ES-I3 (cell line): ENCODE measurements at regions not wholly inside any gene's neighbourhood (a gene's known extent, or its start where the extent isn't known, plus 50 kb on each side); places are given as distances from the start of the nearest gene placed in this dataset.
"Not testable (repeated sequence)": the region's sequence is repeated elsewhere in the genome, so short reads cannot be mapped to it uniquely, and the experiment has no call there.

Experiments used
- H3K36me3 ChIP-seq: 2 replicates; pipeline ENCODE4 v1.6.1; 2013; ENCODE audit warnings: mild to moderate bottlenecking, low read length, control low read depth, moderate library complexity; ENCODE audit not compliant: insufficient read depth
- H3K4me1 ChIP-seq: 2 replicates; pipeline ENCODE4 v1.6.1; 2013; ENCODE audit warnings: mild to moderate bottlenecking, control low read depth, low read length; ENCODE audit not compliant: insufficient read depth
- H3K9ac ChIP-seq: 2 replicates; pipeline ENCODE4 v1.6.1; 2013; ENCODE audit warnings: low read depth, mild to moderate bottlenecking, low read length, moderate library complexity
- H3K9me3 ChIP-seq: 2 replicates; pipeline ENCODE4 v1.6.1; 2013; ENCODE audit warnings: mild to moderate bottlenecking, low read length, moderate library complexity; ENCODE audit not compliant: control insufficient read depth, insufficient read depth

DNA sequence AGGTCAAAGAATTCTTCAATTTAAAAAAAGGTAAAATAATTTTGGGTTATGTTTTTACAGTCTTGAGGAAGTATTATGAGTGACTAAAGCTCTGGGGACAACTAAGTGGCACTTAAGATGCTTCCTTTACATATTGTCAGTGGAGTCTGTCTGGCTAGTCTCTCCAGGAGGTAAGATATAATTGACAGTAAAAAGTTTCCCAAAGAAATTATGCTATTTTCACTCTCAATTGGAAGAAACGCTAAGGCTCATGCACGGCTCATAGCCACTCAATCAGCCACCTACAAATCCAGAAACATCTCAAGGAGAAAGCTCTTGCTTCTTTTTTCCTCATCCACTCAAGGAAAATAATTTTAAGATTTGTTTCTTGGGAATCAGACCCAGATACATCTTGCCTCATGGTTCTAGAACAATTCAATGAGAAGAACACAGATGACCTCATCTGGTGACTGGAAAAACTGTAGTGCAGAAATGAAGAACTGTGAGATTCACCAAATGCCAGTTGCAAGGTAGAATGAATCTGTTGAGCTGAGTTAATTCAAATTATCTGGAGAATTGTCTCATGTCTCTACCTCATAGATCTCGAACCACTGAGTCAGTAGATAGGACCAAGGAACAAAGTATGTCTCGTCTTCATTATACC, 252.9 kb downstream of the TPBG start:
- no peaks in the 10 kb centered on the region for H3K4me1 ChIP-seq

DNA sequence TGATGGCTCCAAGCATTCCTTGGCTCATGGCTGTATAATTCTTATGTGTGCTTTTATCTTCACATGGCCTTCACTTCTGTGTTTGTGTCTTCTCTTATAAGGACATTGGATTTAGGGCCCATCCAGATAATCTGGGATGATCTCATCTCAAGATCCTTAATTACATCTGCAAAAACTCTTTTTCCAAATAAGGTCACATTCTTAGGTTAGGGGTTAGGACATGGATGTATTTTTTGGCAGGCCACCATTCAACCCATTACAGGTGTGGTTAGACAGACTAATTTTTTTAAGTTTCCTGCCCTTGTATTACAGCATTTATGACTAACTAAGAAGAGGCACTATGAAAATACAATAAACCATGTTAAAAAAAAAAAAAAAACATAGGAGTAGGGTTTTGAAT, 254.0 kb downstream of the TPBG start:
- Histone ChIP-seq H3K36me3 (no peaks in the 10 kb centered on the region), H3K9me3 (no peaks in the 10 kb centered on the region), H3K4me1 (no peaks in the 10 kb centered on the region), H3K9ac (no peak overlapping the region)

More for the DNA sequence above, 252.9 kb downstream of the TPBG start:
- H3K9ac ChIP-seq = no peak overlapping the region
- H3K36me3 ChIP-seq = no peaks in the 10 kb centered on the region
- no peaks in the 10 kb centered on the region for H3K9me3 ChIP-seq

GRCh38 chr6:82619573-82619972, 256.0 kb downstream of the TPBG start:
- Histone ChIP-seq H3K4me1 (no peaks in the 10 kb centered on the region), H3K9ac (no peak overlapping the region), H3K9me3 (no peaks in the 10 kb centered on the region), H3K36me3 (no peaks in the 10 kb centered on the region)

DNA sequence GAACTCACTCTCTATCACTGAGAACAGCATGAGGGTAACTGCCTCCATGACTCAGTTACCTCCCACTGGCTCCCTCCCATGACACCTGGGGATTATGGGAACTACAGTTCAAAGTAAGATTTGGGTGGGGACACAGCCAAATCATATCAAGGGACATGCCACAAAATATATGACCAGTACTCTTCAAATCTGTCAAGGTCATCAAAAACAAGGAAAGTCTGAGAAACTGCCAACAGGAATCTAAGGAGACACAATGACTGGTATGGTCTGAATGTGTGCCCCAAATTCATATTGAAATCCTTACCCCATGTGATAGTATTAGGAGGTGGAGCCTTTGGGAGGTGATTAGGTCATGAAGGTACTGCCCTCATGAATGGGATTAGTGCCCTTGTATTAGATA, 258.8 kb downstream of the TPBG start:
- Histone ChIP-seq H3K4me1 (no peaks in the 10 kb centered on the region), H3K9ac (no peak overlapping the region), H3K36me3 (no peaks in the 10 kb centered on the region), H3K9me3 (no peaks in the 10 kb centered on the region)

DNA sequence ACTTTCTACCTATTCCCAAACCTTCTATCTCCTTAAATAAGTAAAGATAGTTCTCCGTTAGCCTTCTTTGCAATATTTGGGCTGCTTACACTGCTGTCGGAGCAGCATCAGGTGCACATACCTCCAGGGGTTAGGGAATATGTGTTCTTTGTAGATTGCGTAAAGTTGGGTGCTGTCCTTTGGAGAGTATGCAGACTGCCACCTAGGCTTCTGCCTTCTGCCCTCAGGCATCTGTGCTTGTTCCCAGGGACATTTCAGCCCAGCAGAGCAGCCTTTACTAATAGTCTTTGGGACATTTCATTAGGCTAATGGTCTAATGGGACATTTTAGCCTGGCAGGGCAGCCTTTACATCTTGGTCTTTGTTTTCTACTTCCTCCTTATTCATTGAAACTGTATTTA, 260.6 kb downstream of the TPBG start:
- H3K36me3 ChIP-seq = no peaks in the 10 kb centered on the region
- no peak overlapping the region for H3K9ac ChIP-seq
- no peaks in the 10 kb centered on the region for H3K4me1 ChIP-seq

DNA sequence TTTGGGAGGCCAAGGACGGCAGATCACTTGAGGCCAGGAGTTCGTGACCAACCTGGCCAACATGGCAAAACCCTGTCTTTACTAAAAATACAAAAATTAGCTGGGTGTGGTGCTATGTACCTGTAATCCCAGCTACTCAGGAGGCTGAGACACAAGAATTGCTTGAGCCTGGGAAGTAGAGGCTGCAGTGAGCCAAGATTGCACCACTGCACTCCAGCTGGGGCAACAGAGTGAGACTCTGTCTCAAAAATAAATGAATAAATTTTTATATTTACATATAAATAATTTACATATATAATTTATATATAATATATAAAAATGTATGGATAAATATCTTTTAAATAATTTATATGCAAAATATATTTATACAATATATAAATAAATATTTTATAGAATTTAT, 263.3 kb downstream of the TPBG start:
- not testable (repeated sequence) for H3K4me1 ChIP-seq, H3K9ac ChIP-seq, H3K36me3 ChIP-seq, H3K9me3 ChIP-seq

More for the DNA sequence above, 260.6 kb downstream of the TPBG start:
- no peaks in the 10 kb centered on the region for H3K9me3 ChIP-seq

DNA sequence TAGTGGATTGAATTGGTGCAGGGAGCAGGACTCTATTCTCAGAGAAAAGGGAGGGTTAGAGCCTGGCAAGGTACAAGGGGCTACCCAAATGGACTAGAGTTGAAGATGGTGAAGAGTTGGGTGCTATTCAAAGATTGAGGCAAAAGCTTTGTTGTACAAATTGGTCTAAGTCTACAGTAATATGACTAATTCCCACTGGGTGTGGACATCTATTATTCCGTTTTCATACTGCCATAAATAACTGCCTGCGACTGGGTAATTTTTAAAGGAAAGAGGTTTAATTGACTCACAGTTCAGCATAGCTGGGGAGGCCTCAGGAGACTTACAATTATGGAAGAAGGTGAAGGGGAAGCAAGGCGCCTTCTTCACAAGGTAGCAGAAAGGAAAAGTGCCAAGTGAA, 266.3 kb downstream of the TPBG start:
- H3K4me1 ChIP-seq = no peaks in the 10 kb centered on the region
- no peak overlapping the region for H3K9ac ChIP-seq
- no peaks in the 10 kb centered on the region for H3K36me3 ChIP-seq
- H3K9me3 ChIP-seq = no peaks in the 10 kb centered on the region

GRCh38 chr6:82641677-82642076, 278.1 kb downstream of the TPBG start:
- Histone ChIP-seq H3K9ac (no peak overlapping the region), H3K4me1 (no peaks in the 10 kb centered on the region), H3K36me3 (no peaks in the 10 kb centered on the region), H3K9me3 (no peaks in the 10 kb centered on the region)

DNA sequence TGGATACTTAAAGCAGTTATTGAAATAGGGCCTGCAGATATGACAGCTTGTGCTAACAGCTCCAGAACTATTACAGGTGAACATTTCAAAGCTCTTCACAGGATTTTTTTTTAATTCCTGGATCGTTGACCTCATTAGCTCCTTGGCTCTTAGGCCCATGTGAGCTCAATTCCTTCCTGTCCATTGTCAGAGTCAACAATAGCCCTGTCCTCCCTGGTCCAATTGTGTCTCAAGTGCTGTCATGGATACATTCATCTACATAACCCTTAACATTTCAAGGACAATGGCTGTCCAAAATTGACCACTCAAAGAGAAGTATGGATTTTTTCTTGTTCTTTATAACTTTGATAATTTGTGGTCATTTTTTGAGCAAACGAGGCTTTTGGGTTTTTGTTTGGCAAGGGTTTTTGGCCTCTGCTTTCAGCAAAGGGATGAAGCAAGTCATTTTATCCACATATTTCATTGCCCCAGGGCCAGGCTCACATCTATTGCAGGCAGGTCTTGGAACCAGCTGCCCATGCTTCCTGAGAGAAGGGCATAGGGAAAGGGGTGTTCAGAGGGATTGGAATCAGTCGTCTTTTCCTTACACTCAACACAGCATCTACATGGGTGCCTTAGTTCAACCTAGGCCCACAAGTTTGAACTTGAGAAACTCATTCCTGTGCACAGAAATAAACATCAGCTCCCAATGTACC, 282.1 kb downstream of the TPBG start:
- Histone ChIP-seq H3K36me3 (no peaks in the 10 kb centered on the region), H3K9me3 (no peaks in the 10 kb centered on the region), H3K9ac (no peak overlapping the region), H3K4me1 (no peaks in the 10 kb centered on the region)

DNA sequence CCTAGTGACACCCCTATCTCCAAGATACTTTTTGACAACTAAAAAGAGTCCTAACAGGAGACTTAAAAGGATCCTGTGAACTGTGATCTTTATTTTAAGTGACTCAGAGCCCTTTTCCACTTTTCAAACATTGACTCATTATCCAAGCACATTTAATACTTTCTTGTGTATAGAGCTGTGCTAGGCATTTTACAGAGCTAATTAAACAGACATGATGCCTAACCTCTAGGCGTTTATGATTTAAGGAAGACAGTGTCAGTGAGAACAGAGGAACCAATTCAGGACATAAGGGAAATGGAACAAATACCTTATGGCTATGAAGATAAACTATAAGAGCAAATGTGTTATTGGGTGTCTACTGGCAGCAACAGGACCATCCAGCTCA, 282.6 kb downstream of the TPBG start:
- H3K9me3 ChIP-seq = no peaks in the 10 kb centered on the region
- H3K4me1 ChIP-seq = no peaks in the 10 kb centered on the region
- no peaks in the 10 kb centered on the region for H3K36me3 ChIP-seq
- no peak overlapping the region for H3K9ac ChIP-seq

DNA sequence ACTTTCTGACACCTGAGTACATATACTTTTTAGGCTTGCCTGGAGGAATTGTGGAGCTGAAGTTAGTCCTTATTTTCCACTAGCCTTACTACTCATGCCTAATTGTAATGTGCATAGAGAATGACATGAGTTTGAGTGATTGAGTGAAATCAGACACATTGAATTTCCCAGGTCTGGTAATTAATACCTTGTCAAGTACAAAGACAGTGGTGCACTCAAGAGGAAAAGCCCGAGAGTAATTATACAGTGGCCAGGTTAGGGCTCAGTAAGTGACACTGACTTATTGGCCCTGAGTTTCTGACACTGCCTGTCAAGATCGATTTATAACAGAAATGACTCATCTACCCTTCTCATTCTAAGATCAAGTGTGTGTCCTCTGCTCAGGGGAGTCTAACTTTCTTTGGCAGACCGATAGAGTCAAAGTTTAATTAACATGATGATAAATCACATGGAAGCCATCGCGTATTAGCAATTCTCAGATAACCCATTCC, 288.3 kb downstream of the TPBG start:
- H3K9ac ChIP-seq = no peak overlapping the region
- H3K36me3 ChIP-seq = no peaks in the 10 kb centered on the region
- no peaks in the 10 kb centered on the region for H3K4me1 ChIP-seq
- no peaks in the 10 kb centered on the region for H3K9me3 ChIP-seq

DNA sequence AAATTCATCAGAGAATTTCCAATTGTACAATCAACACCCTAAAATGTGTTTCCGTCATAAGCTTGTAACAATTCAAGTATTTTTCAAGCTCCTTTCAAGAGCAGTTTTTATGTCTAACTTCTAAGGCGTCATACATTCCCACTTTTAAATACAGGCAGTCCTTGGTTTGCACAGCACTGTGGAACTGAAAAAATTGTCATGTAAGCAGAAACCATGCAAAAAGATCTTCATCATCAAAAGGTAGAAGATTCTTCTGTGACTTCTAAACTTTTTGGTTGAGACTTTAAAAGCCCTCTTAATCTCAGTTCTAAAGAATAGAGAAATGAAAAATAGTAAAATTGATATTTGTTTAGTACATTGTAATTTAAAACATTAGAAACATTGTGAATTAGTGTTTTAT, 315.6 kb downstream of the TPBG start:
- Histone ChIP-seq H3K9me3 (no peaks in the 10 kb centered on the region; the same call in 1 of the 2 replicates), H3K36me3 (no peaks in the 10 kb centered on the region), H3K4me1 (no peaks in the 10 kb centered on the region), H3K9ac (no peak overlapping the region)

- Histone ChIP-seq H3K36me3 (no peaks in the 10 kb centered on the region), H3K9ac (no peak overlapping the region), H3K9me3 (no peaks in the 10 kb centered on the region; the same call in 1 of the 2 replicates), H3K4me1 (no peaks in the 10 kb centered on the region)
Observed at GRCh38 chr6:82680192-82680591, 316.6 kb downstream of the TPBG start.

GRCh38 chr6:82681119-82681714, 317.6 kb downstream of the TPBG start:
- H3K36me3 ChIP-seq = no peaks in the 10 kb centered on the region
- H3K4me1 ChIP-seq = no peaks in the 10 kb centered on the region
- H3K9ac ChIP-seq = no peak overlapping the region
- no peaks in the 10 kb centered on the region; the same call in 1 of the 2 replicates for H3K9me3 ChIP-seq

GRCh38 chr6:82686719-82687118, 323.1 kb downstream of the TPBG start:
- Histone ChIP-seq H3K9me3 (no peaks in the 10 kb centered on the region), H3K9ac (no peak overlapping the region), H3K4me1 (no peaks in the 10 kb centered on the region), H3K36me3 (no peaks in the 10 kb centered on the region)
